Tibial nerve (tissue), 4 donors: ENCODE measurements at regions not wholly inside any gene's neighbourhood (a gene's known extent, or its start where the extent isn't known, plus 50 kb on each side); places are given as distances from the start of the nearest gene placed in this dataset.

Experiments
- DNase-seq, 2 donors: peaks; one replicate each; pipeline ENCODE4 v3.0.0-alpha.2; 2019; ENCODE audit warnings: low spot score in 2 of 2
- H3K27ac ChIP-seq, 4 donors: fragments of 200-600 bp; sonication (generic) in 3 of 4; one replicate each; pipeline ENCODE4 v1.5.1; 2017 to 2019; ENCODE audit warnings: mild to moderate bottlenecking in 1 of 4
- H3K27me3 ChIP-seq, 2 donors: fragments of 200-600 bp; sonication (generic) in 1 of 2; one replicate each; pipeline versions ENCODE4 v1.5.1 to v1.6.0; 2017 to 2019
- H3K36me3 ChIP-seq, 3 donors: fragments of 200-600 bp; sonication (generic); one replicate each; pipeline ENCODE4 v1.5.1; 2018 to 2019
- H3K4me1 ChIP-seq, 4 donors: fragments of 200-600 bp; sonication (generic) in 3 of 4; one replicate each; pipeline ENCODE4 v1.5.1; 2017 to 2019
- H3K4me3 ChIP-seq, 4 donors: fragments of 200-600 bp; sonication (generic) in 3 of 4; one replicate each; pipeline ENCODE4 v1.5.1; 2017 to 2019; ENCODE audit warnings: mild to moderate bottlenecking in 1 of 4, moderate library complexity in 1 of 4
- H3K9me3 ChIP-seq, 4 donors: fragments of 200-600 bp; sonication (generic) in 3 of 4; one replicate each; pipeline ENCODE4 v1.5.1; 2017 to 2019
- EP300 ChIP-seq, 2 donors: sonication (generic); formaldehyde crosslinking; IDR thresholded peaks; one replicate each; pipeline ENCODE4 v1.6.1; 2017; ENCODE audit warnings: antibody characterized with exemption in 2 of 2, mild to moderate bottlenecking in 1 of 2
- POLR2A ChIP-seq, 2 donors: fragments of 450-650 bp; IDR thresholded peaks; one replicate each; pipeline ENCODE4 v1.6.1; 2017; ENCODE audit warnings: antibody characterized with exemption in 2 of 2, mild to moderate bottlenecking in 2 of 2, moderate library complexity in 2 of 2
- WGBS, 2 donors: methylation state at CpG; one replicate each; pipeline ENCODE4 v1.1.5; 2018; 5-methylcytosine and 5-hydroxymethylcytosine counted together
- TF ChIP-seq, protein P1 (sequence below), 5 experiments: fragments of 200-600 bp in 3 of 5; fragments of 450-650 bp in 2 of 5; sonication (generic) in 3 of 5; IDR thresholded peaks; one replicate each; pipeline ENCODE4 v1.5.1; 2016 to 2019; ENCODE audit warnings: antibody characterized with exemption in 5 of 5, mild to moderate bottlenecking in 3 of 5, moderate library complexity in 2 of 5

DNA sequence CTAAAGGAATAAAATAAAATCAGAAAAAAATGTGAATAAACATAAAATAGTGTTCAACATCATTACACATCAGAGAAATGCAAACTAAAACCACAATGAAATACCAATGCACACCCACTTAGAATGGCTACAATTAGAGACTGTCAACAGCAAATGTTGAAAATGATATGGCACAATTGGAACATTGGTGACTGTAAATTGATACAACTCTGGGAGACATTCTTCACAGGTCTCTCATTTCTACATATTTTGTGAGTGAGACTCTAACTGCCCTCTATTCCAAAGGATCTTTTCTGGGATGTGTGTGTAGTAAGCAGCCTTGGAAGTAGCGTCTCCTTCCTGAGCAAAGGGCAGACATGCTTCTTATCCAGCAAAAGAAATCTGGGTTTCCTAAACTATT lies 323.0 kb downstream of the FBXO15 start:
- 50 to 55% methylated on average over 1 of the region's 1 CpG for WGBS, 2 donors
- H3K4me1 ChIP-seq: no peaks in the 10 kb centered on the region
- no peaks in the 10 kb centered on the region for H3K27me3 ChIP-seq
- H3K36me3 ChIP-seq: no peaks in the 10 kb centered on the region
- no peak overlapping the region for H3K4me3 ChIP-seq
- H3K27ac ChIP-seq: no peak overlapping the region
- no peak for DNase-seq
- H3K9me3 ChIP-seq: no peaks in the 10 kb centered on the region
- TF ChIP-seq, protein P1, sequence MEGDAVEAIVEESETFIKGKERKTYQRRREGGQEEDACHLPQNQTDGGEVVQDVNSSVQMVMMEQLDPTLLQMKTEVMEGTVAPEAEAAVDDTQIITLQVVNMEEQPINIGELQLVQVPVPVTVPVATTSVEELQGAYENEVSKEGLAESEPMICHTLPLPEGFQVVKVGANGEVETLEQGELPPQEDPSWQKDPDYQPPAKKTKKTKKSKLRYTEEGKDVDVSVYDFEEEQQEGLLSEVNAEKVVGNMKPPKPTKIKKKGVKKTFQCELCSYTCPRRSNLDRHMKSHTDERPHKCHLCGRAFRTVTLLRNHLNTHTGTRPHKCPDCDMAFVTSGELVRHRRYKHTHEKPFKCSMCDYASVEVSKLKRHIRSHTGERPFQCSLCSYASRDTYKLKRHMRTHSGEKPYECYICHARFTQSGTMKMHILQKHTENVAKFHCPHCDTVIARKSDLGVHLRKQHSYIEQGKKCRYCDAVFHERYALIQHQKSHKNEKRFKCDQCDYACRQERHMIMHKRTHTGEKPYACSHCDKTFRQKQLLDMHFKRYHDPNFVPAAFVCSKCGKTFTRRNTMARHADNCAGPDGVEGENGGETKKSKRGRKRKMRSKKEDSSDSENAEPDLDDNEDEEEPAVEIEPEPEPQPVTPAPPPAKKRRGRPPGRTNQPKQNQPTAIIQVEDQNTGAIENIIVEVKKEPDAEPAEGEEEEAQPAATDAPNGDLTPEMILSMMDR (IDR thresholded peaks at IDR 0.05): no peak
- TF ChIP-seq POLR2A (IDR thresholded peaks at IDR 0.05): no peak
- TF ChIP-seq EP300 (IDR thresholded peaks at IDR 0.05): no peak

DNA sequence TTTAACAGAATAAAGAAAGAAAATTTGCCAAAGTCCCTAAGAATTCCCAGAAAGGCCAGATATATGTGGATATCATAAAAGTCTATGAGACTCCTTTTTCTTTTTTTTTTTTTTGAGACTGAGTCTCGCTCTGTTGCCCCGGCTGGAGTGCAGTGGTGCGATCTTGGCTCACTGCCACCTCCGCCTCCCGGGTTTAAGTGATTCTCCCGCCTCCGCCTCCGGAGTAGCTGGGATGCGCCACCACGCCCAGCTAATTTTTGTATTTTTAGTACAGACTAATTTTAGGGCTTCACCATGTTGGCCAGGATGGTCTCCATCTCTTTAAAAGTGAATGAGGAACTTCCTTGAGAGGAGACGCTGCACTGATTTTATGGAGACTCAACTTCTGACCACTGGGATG lies 335.2 kb downstream of the FBXO15 start:
- H3K27me3 ChIP-seq: no peaks in the 10 kb centered on the region
- no peak overlapping the region for H3K4me3 ChIP-seq
- WGBS, 2 donors: 74 to 78% methylated on average over 11 of the region's 11 CpGs
- no peak for DNase-seq
- no peaks in the 10 kb centered on the region for H3K4me1 ChIP-seq
- no peaks in the 10 kb centered on the region for H3K36me3 ChIP-seq
- H3K9me3 ChIP-seq: peaks cover 0 to 6% (median 0%) of the 10 kb centered on the region in 4 donors
- no peak overlapping the region for H3K27ac ChIP-seq
- TF ChIP-seq, protein P1 (IDR thresholded peaks at IDR 0.05): no peak
- TF ChIP-seq EP300 (IDR thresholded peaks at IDR 0.05): no peak
- no peak for TF ChIP-seq POLR2A (IDR thresholded peaks at IDR 0.05)

DNA sequence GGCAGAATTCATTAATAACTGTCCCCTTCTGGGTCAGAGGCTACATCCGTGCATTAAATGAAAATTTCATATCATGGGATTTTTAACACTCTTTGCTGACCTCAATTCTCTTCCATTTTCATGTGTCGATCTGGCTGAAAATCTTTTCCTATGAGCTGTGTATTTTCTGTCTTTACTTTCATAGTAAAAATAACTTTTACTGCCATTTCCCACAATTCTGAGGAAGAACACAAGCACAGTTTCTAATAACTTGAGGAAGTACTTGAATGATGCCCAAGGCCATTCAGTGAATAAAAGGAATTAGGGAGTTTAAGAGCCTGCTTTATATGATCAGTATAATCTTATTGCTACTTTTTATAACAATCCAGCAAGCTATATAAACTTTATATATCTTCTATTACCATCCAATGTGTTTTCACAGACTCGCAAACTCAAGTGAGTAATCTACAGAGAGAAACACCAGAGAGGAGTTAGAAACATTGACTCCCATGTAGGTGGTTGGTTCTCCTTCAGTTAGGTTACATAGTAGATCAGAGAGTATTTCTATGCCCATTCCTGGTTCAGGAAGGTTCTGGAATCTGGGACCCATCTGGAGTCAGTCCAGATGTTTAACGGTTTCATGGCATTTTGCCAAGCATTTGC lies 340.0 kb downstream of the FBXO15 start:
- no peaks in the 10 kb centered on the region for H3K4me1 ChIP-seq
- TF ChIP-seq EP300 (IDR thresholded peaks at IDR 0.05) (no peak), POLR2A (IDR thresholded peaks at IDR 0.05) (no peak)
- TF ChIP-seq, protein P1 (IDR thresholded peaks at IDR 0.05): no peak
- 30 to 31% methylated on average over 4 of the region's 4 CpGs for WGBS, 2 donors

DNA sequence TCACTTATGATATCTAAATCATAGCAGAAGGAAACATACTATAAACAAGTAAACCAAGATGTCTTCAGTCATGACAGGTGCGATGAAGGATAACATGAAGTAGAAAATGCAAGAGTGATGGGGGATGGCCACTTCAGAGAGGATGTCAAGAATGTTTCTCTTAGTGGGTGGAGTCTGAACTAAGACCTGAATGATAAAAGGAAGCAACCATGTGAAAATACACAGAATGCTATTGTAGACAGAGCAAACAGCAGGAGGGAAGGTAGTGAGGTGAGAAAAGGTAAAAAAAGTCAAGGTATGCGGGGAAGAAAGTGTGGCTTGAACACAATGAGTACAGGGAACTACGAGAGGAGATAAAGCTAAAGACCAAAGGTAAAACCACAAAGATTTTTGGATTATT lies 341.6 kb downstream of the FBXO15 start:
- 89 to 90% methylated on average over 3 of the region's 3 CpGs for WGBS, 2 donors
- Histone ChIP-seq H3K9me3 (no peaks in the 10 kb centered on the region), H3K36me3 (no peaks in the 10 kb centered on the region), H3K27ac (no peak overlapping the region), H3K4me3 (no peak overlapping the region), H3K4me1 (no peaks in the 10 kb centered on the region), H3K27me3 (no peaks in the 10 kb centered on the region)
- no peak for DNase-seq
- no peak for TF ChIP-seq EP300 (IDR thresholded peaks at IDR 0.05)
- TF ChIP-seq POLR2A (IDR thresholded peaks at IDR 0.05): no peak
- TF ChIP-seq, protein P1 (IDR thresholded peaks at IDR 0.05): no peak

More for the DNA sequence above, 340.0 kb downstream of the FBXO15 start:
- H3K36me3 ChIP-seq: no peaks in the 10 kb centered on the region
- no peaks in the 10 kb centered on the region for H3K27me3 ChIP-seq
- DNase-seq: no peak
- H3K4me3 ChIP-seq: no peak overlapping the region
- no peak overlapping the region for H3K27ac ChIP-seq
- no peaks in the 10 kb centered on the region for H3K9me3 ChIP-seq

DNA sequence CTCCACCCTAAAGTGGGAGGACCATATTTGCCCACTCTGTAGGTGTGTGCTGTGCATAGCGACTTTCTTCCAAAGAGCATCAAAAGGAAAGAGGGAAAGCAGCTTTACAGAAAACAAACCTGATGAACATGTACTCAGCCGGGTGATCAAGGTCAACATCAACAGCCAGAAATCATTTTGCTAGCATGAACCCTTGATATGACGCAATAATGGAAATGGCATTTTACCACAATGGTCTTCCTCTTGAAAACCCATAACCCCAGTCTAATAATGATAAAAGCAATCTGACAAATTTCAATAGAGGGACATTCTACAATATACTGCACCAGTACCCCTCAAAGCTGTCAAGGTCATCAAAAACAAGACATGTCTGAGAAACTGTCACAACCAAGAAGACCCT lies 350.2 kb downstream of the FBXO15 start:
- H3K27me3 ChIP-seq: no peaks in the 10 kb centered on the region
- no peak overlapping the region for H3K4me3 ChIP-seq
- no peaks in the 10 kb centered on the region for H3K4me1 ChIP-seq
- TF ChIP-seq POLR2A (IDR thresholded peaks at IDR 0.05) (no peak), EP300 (IDR thresholded peaks at IDR 0.05) (no peak)
- TF ChIP-seq, protein P1 (IDR thresholded peaks at IDR 0.05): no peak
- H3K9me3 ChIP-seq: no peaks in the 10 kb centered on the region
- no peaks in the 10 kb centered on the region for H3K36me3 ChIP-seq
- 94 to 95% methylated on average over 3 of the region's 3 CpGs for WGBS, 2 donors
- no peak overlapping the region for H3K27ac ChIP-seq
- no peak for DNase-seq
